ENCODE measurements at regions not wholly inside any gene's neighbourhood (a gene's known extent, or its start where the extent isn't known, plus 50 kb on each side); places are given as distances from the start of the nearest gene placed in this dataset.

DNA sequence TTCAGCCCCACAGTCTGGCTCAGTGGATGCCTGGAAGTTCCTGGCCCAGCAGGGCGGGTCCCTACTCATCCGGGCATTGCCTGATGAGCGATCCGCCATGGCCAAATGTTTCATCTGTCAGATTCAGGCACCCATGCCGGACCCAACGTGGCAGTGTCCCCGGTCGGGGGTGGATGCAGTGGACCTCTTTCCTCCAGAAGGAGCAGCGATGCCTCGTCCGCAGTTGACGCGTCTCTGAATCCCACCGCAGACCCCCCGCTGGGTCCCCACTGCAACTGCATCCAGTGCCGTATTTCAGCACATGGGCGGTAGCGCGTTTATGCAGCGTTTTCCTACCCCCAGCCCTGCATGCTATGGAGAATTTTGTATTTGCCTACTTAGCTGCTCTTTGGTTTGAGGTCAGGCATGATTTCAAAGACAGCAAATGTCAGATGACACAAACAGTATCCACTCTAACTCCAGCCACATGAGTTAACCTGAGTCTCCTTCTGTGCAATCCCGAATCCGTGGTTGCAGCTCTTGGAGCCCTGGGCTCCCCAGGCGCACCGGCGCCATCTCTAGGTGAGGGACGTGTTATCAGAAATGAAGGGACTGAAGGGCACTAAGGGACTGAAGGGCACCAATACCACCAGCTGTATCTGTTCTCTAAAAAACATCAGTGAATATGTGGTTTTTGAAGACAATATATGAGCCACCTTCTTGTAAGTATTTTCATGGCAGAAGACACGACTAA is 72.6 kb upstream of the THBS2 start:
- Histone ChIP-seq H3K27ac (replicated peaks in 1 of 4) (peak overlapping the region in 1 of 4 donors; percentile 26), H3K36me3 (no peaks in the 10 kb centered on the region), H3K27me3 (no peaks in the 10 kb centered on the region), H3K9me3 (no peaks in the 10 kb centered on the region), H3K4me1 (peaks cover 0 to 15% (median 13%) of the 10 kb centered on the region in 4 donors), H3K4me3 (no peak overlapping the region)
- DNase-seq (ENCODE audit: extremely low spot score): peak; percentile 89
- intact Hi-C loops (cut with DNase I): no loop called here
- WGBS: 85% methylated on average over 27 of the region's 27 CpGs
- TF ChIP-seq POLR2AphosphoS5 (IDR thresholded peaks at IDR 0.05) (no peak), EP300 (IDR thresholded peaks at IDR 0.05) (no peak), POLR2A (IDR thresholded peaks at IDR 0.05; ENCODE audit: low read depth) (no peak)
- TF ChIP-seq, protein P1, sequence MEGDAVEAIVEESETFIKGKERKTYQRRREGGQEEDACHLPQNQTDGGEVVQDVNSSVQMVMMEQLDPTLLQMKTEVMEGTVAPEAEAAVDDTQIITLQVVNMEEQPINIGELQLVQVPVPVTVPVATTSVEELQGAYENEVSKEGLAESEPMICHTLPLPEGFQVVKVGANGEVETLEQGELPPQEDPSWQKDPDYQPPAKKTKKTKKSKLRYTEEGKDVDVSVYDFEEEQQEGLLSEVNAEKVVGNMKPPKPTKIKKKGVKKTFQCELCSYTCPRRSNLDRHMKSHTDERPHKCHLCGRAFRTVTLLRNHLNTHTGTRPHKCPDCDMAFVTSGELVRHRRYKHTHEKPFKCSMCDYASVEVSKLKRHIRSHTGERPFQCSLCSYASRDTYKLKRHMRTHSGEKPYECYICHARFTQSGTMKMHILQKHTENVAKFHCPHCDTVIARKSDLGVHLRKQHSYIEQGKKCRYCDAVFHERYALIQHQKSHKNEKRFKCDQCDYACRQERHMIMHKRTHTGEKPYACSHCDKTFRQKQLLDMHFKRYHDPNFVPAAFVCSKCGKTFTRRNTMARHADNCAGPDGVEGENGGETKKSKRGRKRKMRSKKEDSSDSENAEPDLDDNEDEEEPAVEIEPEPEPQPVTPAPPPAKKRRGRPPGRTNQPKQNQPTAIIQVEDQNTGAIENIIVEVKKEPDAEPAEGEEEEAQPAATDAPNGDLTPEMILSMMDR (IDR thresholded peaks at IDR 0.05): peak in 2 of 3 experiments; percentile 17 to 33

DNA sequence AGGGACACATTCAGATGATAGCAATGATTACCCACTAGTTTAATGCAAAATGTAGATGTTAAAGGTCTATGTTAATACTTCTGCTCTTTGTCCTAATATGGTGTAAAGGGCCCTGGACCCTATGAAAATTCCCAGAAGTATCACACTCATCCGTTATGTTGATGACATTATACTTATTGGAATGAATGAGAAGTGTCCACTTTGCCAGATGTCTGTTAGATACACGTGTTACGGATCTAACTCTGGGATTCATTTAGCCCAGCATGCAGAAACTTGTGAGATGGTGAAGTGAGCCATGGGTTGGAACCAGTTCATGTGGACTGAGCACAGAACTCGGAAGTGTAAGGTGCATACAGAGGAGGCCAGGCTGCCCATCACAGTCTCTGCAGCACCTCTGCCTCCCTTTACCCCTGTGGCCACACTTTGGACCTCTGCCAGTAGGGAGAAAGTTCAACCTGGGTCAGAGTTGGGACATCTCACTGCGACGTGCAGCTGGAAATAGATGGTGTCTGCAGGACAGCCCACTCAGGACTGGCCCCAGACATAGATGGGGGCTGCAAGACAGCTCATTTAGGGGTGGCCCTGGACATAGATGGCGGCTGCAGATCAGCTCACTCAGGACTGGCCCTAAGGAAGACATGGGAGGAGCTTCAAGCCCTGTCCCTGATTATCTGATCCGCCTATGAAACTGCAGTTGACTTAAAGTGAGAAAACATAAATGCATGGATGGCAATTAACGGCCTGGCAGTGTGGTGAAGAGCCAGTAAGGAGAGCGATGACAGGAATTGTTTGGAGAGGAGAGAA is 71.2 kb upstream of the THBS2 start:
- DNase-seq (ENCODE audit: extremely low spot score): peak; percentile 68

DNA sequence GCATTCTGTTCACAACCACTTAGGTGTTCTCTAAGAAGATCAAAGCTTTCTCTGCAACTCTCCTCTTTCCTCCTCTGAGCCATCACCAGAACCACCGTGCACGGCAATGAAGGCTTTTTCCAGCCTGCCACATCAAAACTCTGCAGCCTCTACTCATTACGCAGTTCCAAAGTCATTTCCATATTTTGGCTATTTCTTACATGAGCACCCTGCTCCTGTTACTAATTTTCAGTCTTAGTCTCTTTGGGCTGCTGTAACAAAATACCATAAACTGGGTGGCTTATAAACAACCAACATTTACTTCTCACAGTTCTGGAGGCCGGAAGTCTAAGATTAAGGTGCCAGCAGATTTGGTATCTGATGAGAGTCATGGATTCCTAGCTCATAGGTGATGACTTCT is 70.4 kb upstream of the THBS2 start:
- Histone ChIP-seq H3K36me3 (no peaks in the 10 kb centered on the region), H3K27ac (replicated peaks in 1 of 4) (no peak overlapping the region), H3K4me3 (no peak overlapping the region), H3K9me3 (no peaks in the 10 kb centered on the region), H3K27me3 (no peaks in the 10 kb centered on the region), H3K4me1 (peaks cover 0 to 15% (median 13%) of the 10 kb centered on the region in 4 donors)
- WGBS: 92% methylated on average over 4 of the region's 4 CpGs
- peak; percentile 55 for DNase-seq (ENCODE audit: extremely low spot score)
- TF ChIP-seq POLR2A (IDR thresholded peaks at IDR 0.05; ENCODE audit: low read depth) (no peak), EP300 (IDR thresholded peaks at IDR 0.05) (no peak), POLR2AphosphoS5 (IDR thresholded peaks at IDR 0.05) (no peak)
- TF ChIP-seq, protein P1 (IDR thresholded peaks at IDR 0.05): no peak
- intact Hi-C loops (cut with DNase I): no loop called here

More for the DNA sequence above, 71.2 kb upstream of the THBS2 start:
- Histone ChIP-seq H3K27ac (replicated peaks in 1 of 4) (no peak overlapping the region), H3K36me3 (no peaks in the 10 kb centered on the region), H3K4me3 (no peak overlapping the region), H3K9me3 (no peaks in the 10 kb centered on the region), H3K27me3 (no peaks in the 10 kb centered on the region), H3K4me1 (peaks cover 0 to 15% (median 13%) of the 10 kb centered on the region in 4 donors)
- 83% methylated on average over 9 of the region's 10 CpGs for WGBS
- intact Hi-C loops (cut with DNase I): no loop called here
- TF ChIP-seq EP300 (IDR thresholded peaks at IDR 0.05): no peak
- TF ChIP-seq, protein P1 (IDR thresholded peaks at IDR 0.05): no peak
- no peak for TF ChIP-seq POLR2AphosphoS5 (IDR thresholded peaks at IDR 0.05)
- TF ChIP-seq POLR2A (IDR thresholded peaks at IDR 0.05; ENCODE audit: low read depth): no peak

DNA sequence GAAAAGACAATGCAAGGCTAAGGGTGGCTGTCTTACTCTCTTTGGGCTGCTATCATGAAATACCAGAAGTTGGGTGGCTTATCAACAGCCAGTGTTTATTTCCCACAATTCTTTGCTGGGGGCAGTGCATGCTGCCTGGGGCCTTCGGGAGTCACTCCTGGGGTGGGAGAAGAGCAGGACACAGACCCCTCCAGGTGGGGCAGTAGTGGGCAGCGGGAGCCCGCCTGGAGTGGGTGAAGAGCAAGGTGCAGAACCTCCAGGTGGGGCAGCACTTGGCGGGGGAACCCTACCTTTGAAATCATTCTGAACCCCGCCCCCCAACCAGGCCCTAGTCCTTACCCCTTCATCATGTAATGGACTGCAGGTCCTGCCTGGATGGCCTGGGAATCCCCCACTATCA is 69.6 kb upstream of the THBS2 start:
- Histone ChIP-seq H3K27ac (replicated peaks in 1 of 4) (no peak overlapping the region), H3K27me3 (no peaks in the 10 kb centered on the region), H3K36me3 (no peaks in the 10 kb centered on the region), H3K4me1 (peaks cover 0 to 15% (median 13%) of the 10 kb centered on the region in 4 donors), H3K4me3 (no peak overlapping the region), H3K9me3 (no peaks in the 10 kb centered on the region)
- no peak for TF ChIP-seq EP300 (IDR thresholded peaks at IDR 0.05)
- TF ChIP-seq POLR2AphosphoS5 (IDR thresholded peaks at IDR 0.05): no peak
- no peak for TF ChIP-seq POLR2A (IDR thresholded peaks at IDR 0.05; ENCODE audit: low read depth)
- TF ChIP-seq, protein P1 (IDR thresholded peaks at IDR 0.05): no peak
- intact Hi-C loops (cut with DNase I): no loop called here
- DNase-seq (ENCODE audit: extremely low spot score): peak; percentile 88
- WGBS: 100% methylated on average over 3 of the region's 5 CpGs

Measured in esophagus muscularis mucosa (tissue), 4 donors.